ENCODE measurements at regions not wholly inside any gene's neighbourhood (a gene's known extent, or its start where the extent isn't known, plus 50 kb on each side); places are given as distances from the start of the nearest gene placed in this dataset.

- FAIRE-seq (no peak), ATAC-seq (no peak), DNase-seq (ENCODE audit: low spot score) (no peak)
- Histone ChIP-seq H3K27me3 (ENCODE audit: control insufficient read depth in 1 of 2, insufficient read depth in 2 of 2, low read length in 2 of 2) (no peaks in the 10 kb centered on the region), H3K27ac (ENCODE audit: extremely low read length, insufficient read depth, low read length) (no peak overlapping the region), H4K20me1 (ENCODE audit: insufficient read depth, low read length) (no peaks in the 10 kb centered on the region), H3K36me3 (replicated peaks in 1 of 2; ENCODE audit: control insufficient read depth in 1 of 2, insufficient read depth in 2 of 2, low read length in 2 of 2) (no peaks in the 10 kb centered on the region), H3K4me3 (replicated peaks in 1 of 3; ENCODE audit: insufficient read depth in 1 of 3, low read depth in 2 of 3, low read length in 3 of 3) (no peak overlapping the region), H3K9ac (ENCODE audit: insufficient read depth, low read depth, low read length) (no peak overlapping the region), H3K79me2 (ENCODE audit: insufficient read depth, low read length) (no peaks in the 10 kb centered on the region), H2AFZ (ENCODE audit: low read length) (no peak overlapping the region), H3K9me3 (ENCODE audit: low read length) (peaks cover 6% of the 10 kb centered on the region), H3K4me2 (ENCODE audit: low read depth, low read length) (no peak overlapping the region), H3K4me1 (ENCODE audit: insufficient read depth, low read length) (no peaks in the 10 kb centered on the region)
- TF ChIP-seq ATF7 (IDR thresholded peaks at IDR 0.05) (0 out of 2 replicates have a peak, but pooled peaks have one; percentile 3), ATF7 (CRISPR knock-in tag; IDR thresholded peaks at IDR 0.05) (no peak), ZNF572 (CRISPR knock-in tag; IDR thresholded peaks at IDR 0.05) (no peak)
- no TSS peak for BruUV-seq (replicated peaks)
- in situ Hi-C loops (cut with HindIII; ENCODE audit: extremely low pct_ligation_motif_present, low pct_unique_long_range_greater_than_20kb): no loop called here
- POLR2A ChIA-PET: no interaction called here
- intact Hi-C loops (cut with micrococcal nuclease; ENCODE audit: unreplicated experiment): no loop called here
- WGBS (ENCODE audit: low lambda C conversion rate): 0% methylated on average over 3 of the region's 3 CpGs
- CTCF ChIA-PET (ENCODE audit: low intra/inter-chr PET ratio, low total read pairs): no interaction called here
These were observed 58.6 kb upstream of the PGR start for GRCh38 chr11:101188173-101188572.

- Histone ChIP-seq H3K4me3 (replicated peaks in 1 of 3; ENCODE audit: insufficient read depth in 1 of 3, low read depth in 2 of 3, low read length in 3 of 3) (no peak overlapping the region), H3K36me3 (replicated peaks in 1 of 2; ENCODE audit: control insufficient read depth in 1 of 2, insufficient read depth in 2 of 2, low read length in 2 of 2) (no peaks in the 10 kb centered on the region), H3K4me2 (ENCODE audit: low read depth, low read length) (no peak overlapping the region), H4K20me1 (ENCODE audit: insufficient read depth, low read length) (no peaks in the 10 kb centered on the region), H2AFZ (ENCODE audit: low read length) (no peak overlapping the region), H3K27me3 (ENCODE audit: control insufficient read depth in 1 of 2, insufficient read depth in 2 of 2, low read length in 2 of 2) (no peaks in the 10 kb centered on the region), H3K27ac (ENCODE audit: extremely low read length, insufficient read depth, low read length) (no peak overlapping the region), H3K9ac (ENCODE audit: insufficient read depth, low read depth, low read length) (no peak overlapping the region), H3K9me3 (ENCODE audit: low read length) (peaks cover 6% of the 10 kb centered on the region), H3K4me1 (ENCODE audit: insufficient read depth, low read length) (no peaks in the 10 kb centered on the region), H3K79me2 (ENCODE audit: insufficient read depth, low read length) (no peaks in the 10 kb centered on the region)
- in situ Hi-C loops (cut with HindIII; ENCODE audit: extremely low pct_ligation_motif_present, low pct_unique_long_range_greater_than_20kb) (no loop called here), intact Hi-C loops (cut with micrococcal nuclease; ENCODE audit: unreplicated experiment) (no loop called here)
- TF ChIP-seq NFYB (CRISPR knock-in tag; IDR thresholded peaks at IDR 0.05) (no peak), AKAP8 (CRISPR knock-in tag; IDR thresholded peaks at IDR 0.05) (no peak), MEF2D (CRISPR knock-in tag; IDR thresholded peaks at IDR 0.05) (no peak), NFKB2 (CRISPR knock-in tag; IDR thresholded peaks at IDR 0.05; ENCODE audit: borderline replicate concordance) (no peak), ZKSCAN1 (IDR thresholded peaks at IDR 0.05; ENCODE audit: low read length) (no peak)
- ATAC-seq (no peak), DNase-seq (ENCODE audit: low spot score) (no peak), FAIRE-seq (no peak)
- no TSS peak for BruUV-seq (replicated peaks)
- ChIA-PET CTCF (ENCODE audit: low intra/inter-chr PET ratio, low total read pairs) (no interaction called here), POLR2A (no interaction called here)
- 38% methylated on average over 1 of the region's 1 CpG for WGBS (ENCODE audit: low lambda C conversion rate)
These were observed 58.1 kb upstream of the PGR start for GRCh38 chr11:101187748-101188147.

Data from HepG2 (cell line).